ENCODE measurements at regions not wholly inside any gene's neighbourhood (a gene's known extent, or its start where the extent isn't known, plus 50 kb on each side); places are given as distances from the start of the nearest gene placed in this dataset.

DNA sequence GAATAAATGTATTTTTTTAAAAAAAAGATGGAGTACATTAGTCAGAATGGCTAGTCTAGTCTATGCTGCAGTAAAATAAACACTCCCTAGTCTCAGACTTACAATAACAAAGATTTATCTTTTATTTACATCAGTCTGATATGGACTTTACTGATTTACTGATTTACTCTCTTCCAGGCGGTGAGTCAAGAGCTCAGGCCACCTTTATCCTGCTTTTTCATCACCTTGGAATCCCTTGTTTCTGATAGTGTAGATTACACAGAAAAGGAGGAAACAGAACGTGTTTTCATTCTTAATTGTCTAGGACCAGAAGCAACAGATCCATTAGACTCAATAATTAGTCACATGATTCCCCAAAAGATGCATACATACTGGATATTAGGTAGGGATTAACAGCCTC is 290.1 kb upstream of the TRPC7 start:
- Histone ChIP-seq H3K4me3 (no peak overlapping the region), H3K36me3 (no peaks in the 10 kb centered on the region), H3K27ac (no peak overlapping the region), H3K9me3 (no peaks in the 10 kb centered on the region), H3K4me1 (no peaks in the 10 kb centered on the region), H3K27me3 (ENCODE audit: low read depth) (no peaks in the 10 kb centered on the region)
- ATAC-seq (no peak), DNase-seq (no peak)
- TF ChIP-seq, protein P1, sequence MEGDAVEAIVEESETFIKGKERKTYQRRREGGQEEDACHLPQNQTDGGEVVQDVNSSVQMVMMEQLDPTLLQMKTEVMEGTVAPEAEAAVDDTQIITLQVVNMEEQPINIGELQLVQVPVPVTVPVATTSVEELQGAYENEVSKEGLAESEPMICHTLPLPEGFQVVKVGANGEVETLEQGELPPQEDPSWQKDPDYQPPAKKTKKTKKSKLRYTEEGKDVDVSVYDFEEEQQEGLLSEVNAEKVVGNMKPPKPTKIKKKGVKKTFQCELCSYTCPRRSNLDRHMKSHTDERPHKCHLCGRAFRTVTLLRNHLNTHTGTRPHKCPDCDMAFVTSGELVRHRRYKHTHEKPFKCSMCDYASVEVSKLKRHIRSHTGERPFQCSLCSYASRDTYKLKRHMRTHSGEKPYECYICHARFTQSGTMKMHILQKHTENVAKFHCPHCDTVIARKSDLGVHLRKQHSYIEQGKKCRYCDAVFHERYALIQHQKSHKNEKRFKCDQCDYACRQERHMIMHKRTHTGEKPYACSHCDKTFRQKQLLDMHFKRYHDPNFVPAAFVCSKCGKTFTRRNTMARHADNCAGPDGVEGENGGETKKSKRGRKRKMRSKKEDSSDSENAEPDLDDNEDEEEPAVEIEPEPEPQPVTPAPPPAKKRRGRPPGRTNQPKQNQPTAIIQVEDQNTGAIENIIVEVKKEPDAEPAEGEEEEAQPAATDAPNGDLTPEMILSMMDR (IDR thresholded peaks at IDR 0.05) = no peak
- intact Hi-C loops (cut with DNase I) = no loop called here

DNA sequence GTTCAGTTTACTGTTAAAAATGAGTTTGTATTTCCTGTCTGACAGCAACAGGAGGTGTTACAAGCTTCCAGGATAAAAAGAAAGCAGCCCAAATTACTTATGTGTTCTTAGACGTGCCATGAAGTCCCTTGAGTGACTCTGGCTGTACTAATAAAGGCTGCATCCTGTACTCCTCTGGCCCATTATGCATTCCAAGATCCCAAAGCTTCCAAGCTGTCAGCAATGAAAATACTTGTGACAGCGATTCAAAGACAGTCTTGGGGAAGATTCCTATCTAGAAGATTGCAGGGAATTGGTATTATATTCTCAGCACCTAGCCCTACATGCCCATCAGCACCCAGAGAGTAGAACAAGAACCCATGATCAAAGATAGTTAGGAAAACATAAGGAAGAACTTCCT is 281.6 kb upstream of the TRPC7 start:
- no peak for DNase-seq
- no peaks in the 10 kb centered on the region for H3K4me1 ChIP-seq
- H3K27me3 ChIP-seq (ENCODE audit: low read depth) = no peaks in the 10 kb centered on the region
- TF ChIP-seq, protein P1 (IDR thresholded peaks at IDR 0.05) = no peak
- intact Hi-C loops (cut with DNase I) = no loop called here
- no peak for ATAC-seq
- no peaks in the 10 kb centered on the region for H3K9me3 ChIP-seq
- no peak overlapping the region for H3K4me3 ChIP-seq
- no peaks in the 10 kb centered on the region for H3K36me3 ChIP-seq
- no peak overlapping the region for H3K27ac ChIP-seq

DNA sequence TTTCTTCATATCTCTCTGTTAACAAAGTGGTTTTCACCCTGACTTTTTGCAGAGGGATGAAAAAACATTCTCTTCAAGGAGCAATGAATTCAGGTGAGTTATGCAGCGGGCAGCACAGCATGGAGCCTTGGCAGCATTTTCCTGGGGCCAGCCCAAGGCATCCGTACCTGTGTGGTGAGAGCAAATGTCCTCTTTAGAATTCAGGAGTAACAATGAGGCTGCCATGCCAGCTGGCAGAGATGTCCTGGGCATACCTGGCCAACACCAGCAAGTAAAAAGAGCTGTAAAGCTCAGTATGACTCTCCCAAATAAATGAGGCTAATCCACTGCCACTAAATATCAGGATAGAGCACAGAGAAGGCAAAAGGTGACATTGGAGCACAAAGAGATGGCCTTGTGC is 277.6 kb upstream of the TRPC7 start:
- TF ChIP-seq, protein P1 (IDR thresholded peaks at IDR 0.05) = no peak
- intact Hi-C loops (cut with DNase I) = no loop called here
- H3K4me3 ChIP-seq = no peak overlapping the region
- H3K9me3 ChIP-seq = no peaks in the 10 kb centered on the region
- no peaks in the 10 kb centered on the region for H3K36me3 ChIP-seq
- H3K4me1 ChIP-seq = no peaks in the 10 kb centered on the region
- no peak for DNase-seq
- no peaks in the 10 kb centered on the region for H3K27me3 ChIP-seq (ENCODE audit: low read depth)
- no peak for ATAC-seq
- H3K27ac ChIP-seq = no peak overlapping the region

DNA sequence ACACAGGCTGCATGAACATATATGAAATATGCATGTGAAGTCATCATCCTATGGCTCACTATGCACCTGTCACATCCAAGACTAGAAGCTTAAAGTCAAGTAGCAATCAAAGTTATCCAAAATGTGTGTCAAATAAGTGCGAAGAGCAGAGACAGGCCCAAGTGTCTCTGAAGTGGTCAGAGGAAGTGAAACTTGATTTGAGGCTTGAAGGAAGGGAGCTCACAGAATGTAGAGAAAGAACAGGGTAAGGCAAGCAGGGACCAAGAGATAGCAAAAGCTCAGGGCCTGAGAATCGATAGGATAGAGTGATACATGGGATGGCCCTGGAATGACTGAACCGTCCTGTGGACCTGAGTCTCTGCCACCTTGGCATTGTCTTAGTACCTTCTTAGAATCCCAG is 274.3 kb upstream of the TRPC7 start:
- intact Hi-C loops (cut with DNase I) = no loop called here
- TF ChIP-seq, protein P1 (IDR thresholded peaks at IDR 0.05) = no peak
- Histone ChIP-seq H3K4me3 (no peak overlapping the region), H3K27me3 (ENCODE audit: low read depth) (no peaks in the 10 kb centered on the region), H3K4me1 (no peaks in the 10 kb centered on the region), H3K9me3 (no peaks in the 10 kb centered on the region), H3K36me3 (no peaks in the 10 kb centered on the region), H3K27ac (no peak overlapping the region)
- ATAC-seq (no peak), DNase-seq (no peak)

DNA sequence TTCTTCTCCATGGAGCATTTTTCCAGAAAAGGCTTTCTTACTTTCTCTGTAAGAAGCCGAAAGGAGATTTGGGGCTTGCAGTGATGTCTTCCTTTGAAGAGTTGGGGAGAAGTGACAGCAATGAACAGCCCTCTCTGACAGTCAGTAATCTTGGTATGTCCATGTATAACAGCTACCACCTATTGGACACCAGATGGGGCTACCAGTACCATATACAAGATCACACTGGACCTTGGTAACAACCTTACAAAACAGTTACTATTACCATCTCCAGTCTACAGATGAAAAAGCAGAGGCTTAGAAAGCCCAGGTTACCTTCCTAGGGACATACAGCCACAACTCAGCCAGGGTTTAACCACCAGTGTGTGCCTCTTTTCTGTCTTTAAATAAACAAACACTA is 272.7 kb upstream of the TRPC7 start:
- no peaks in the 10 kb centered on the region for H3K9me3 ChIP-seq
- ATAC-seq = no peak
- DNase-seq = no peak
- no peaks in the 10 kb centered on the region for H3K4me1 ChIP-seq
- H3K4me3 ChIP-seq = no peak overlapping the region
- H3K27ac ChIP-seq = no peak overlapping the region
- TF ChIP-seq, protein P1 (IDR thresholded peaks at IDR 0.05) = no peak
- H3K36me3 ChIP-seq = no peaks in the 10 kb centered on the region
- intact Hi-C loops (cut with DNase I) = no loop called here
- no peaks in the 10 kb centered on the region for H3K27me3 ChIP-seq (ENCODE audit: low read depth)

DNA sequence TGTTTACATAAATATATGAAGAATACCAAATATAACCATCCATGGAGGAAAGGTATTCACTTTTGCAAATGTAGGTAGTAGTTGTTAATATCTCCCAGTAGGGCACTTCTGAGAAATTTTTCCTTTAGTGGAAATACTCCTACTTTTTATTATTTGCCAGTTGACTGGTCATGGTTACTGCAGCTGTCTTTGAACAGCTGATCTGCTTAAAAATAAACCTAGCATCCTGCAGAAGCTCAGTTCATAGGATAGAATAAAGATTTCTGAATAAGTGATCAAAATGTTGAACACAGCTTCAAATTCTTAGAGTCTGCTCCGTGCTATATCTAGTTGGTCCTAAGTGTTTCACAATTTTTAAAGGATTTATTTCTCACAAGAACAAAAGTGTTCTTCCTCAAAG is 270.7 kb upstream of the TRPC7 start:
- TF ChIP-seq, protein P1 (IDR thresholded peaks at IDR 0.05) = no peak
- Histone ChIP-seq H3K4me1 (no peaks in the 10 kb centered on the region), H3K36me3 (no peaks in the 10 kb centered on the region), H3K9me3 (no peaks in the 10 kb centered on the region), H3K27ac (no peak overlapping the region), H3K4me3 (no peak overlapping the region), H3K27me3 (ENCODE audit: low read depth) (no peaks in the 10 kb centered on the region)
- intact Hi-C loops (cut with DNase I) = no loop called here
- DNase-seq = no peak
- ATAC-seq = no peak
